Smooth muscle cell (in vitro differentiated cells): ENCODE measurements at regions not wholly inside any gene's neighbourhood (a gene's known extent, or its start where the extent isn't known, plus 50 kb on each side); places are given as distances from the start of the nearest gene placed in this dataset.
A peak's percentile ranks its signal among the peaks of the same experiment; 100 is the strongest.

Source experiments
- DNase-seq: peaks from one replicate; lab custom pipeline; 2025; ENCODE audit not compliant: unreplicated experiment; lab: John Stamatoyannopoulos, UW
- H2AFZ ChIP-seq: fragments of 200-600 bp; sonication (generic); 2 replicates; pipeline ENCODE4 v1.6.0; 2016; ENCODE audit warnings: antibody characterized with exemption, low read depth, mild to moderate bottlenecking
- H3F3A ChIP-seq: fragments of 200-600 bp; sonication (generic); 2 replicates; pipeline ENCODE4 v1.6.0; 2017; ENCODE audit warnings: antibody characterized with exemption, low read depth
- H3K27ac ChIP-seq: fragments of 200-600 bp; sonication (generic); 2 replicates; pipeline ENCODE4 v1.5.1; 2016; ENCODE audit warnings: low read depth, mild to moderate bottlenecking
- H3K27me3 ChIP-seq: fragments of 200-600 bp; sonication (generic); 2 replicates; pipeline ENCODE4 v1.6.1; 2016; ENCODE audit warnings: low read depth, mild to moderate bottlenecking
- H3K36me3 ChIP-seq: fragments of 200-600 bp; sonication (generic); 2 replicates; pipeline ENCODE4 v1.5.1; 2016; ENCODE audit warnings: low read depth
- H3K4me1 ChIP-seq: fragments of 200-600 bp; sonication (generic); 2 replicates; pipeline ENCODE4 v1.5.1; 2016; ENCODE audit warnings: low read depth
- H3K4me2 ChIP-seq: fragments of 200-600 bp; sonication (generic); 2 replicates; pipeline ENCODE4 v1.6.0; 2016; ENCODE audit warnings: mild to moderate bottlenecking
- H3K4me3 ChIP-seq: fragments of 200-600 bp; sonication (generic); 2 replicates; pipeline ENCODE4 v1.5.1; 2016; ENCODE audit warnings: mild to moderate bottlenecking
- H3K79me2 ChIP-seq: fragments of 200-600 bp; sonication (generic); 2 replicates; pipeline ENCODE4 v1.6.0; 2016; ENCODE audit warnings: low read depth, mild to moderate bottlenecking
- H3K9ac ChIP-seq: fragments of 200-600 bp; sonication (generic); 2 replicates; pipeline ENCODE4 v1.6.0; 2016; ENCODE audit warnings: low read depth
- H3K9me3 ChIP-seq: fragments of 200-600 bp; sonication (generic); replicated peaks from 2 replicates; pipeline ENCODE4 v1.5.1; 2016; ENCODE audit warnings: low read depth
- H4K20me1 ChIP-seq: fragments of 200-600 bp; sonication (generic); 2 replicates; pipeline ENCODE4 v1.6.0; 2016; ENCODE audit warnings: low read depth
- WGBS: methylation state at CpG from one replicate; pipeline ENCODE4 v1.1.7; 2016; ENCODE audit warnings: low lambda C conversion rate; 5-methylcytosine and 5-hydroxymethylcytosine counted together
- TF ChIP-seq, protein P1 (sequence below): fragments of 200-600 bp; sonication (generic); IDR thresholded peaks from 2 replicates; pipeline ENCODE4 v1.5.1; 2017; ENCODE audit warnings: borderline replicate concordance, mild to moderate bottlenecking, antibody characterized with exemption; ENCODE audit not compliant: insufficient read depth, poor library complexity, severe bottlenecking

DNA sequence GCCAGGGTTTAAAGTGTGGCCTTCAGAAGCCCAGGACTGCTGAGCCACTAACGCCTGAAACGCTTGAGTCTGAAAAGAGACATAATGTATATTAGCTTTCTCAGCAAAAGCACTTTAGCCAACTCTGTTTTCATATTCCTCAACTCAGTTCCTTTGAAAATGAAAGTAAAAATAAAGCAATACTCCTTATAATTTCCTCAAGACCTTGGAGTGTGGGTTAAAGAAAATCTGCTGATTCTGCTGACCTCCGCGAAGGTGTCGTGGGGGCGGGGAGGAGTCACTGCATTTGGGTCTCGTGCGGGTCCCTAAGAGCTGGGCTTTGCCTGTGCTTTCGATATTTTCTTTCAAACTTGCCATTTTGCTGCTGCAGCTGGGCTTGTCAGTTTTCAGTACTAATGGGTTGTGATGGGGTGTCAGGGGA, 142.2 kb upstream of the ARID1B start:
- Histone ChIP-seq H3K79me2 (no peaks in the 10 kb centered on the region), H3K4me2 (peak overlapping the region; percentile 44), H3K4me1 (no peaks in the 10 kb centered on the region), H3K4me3 (no peak overlapping the region), H4K20me1 (no peaks in the 10 kb centered on the region), H3K36me3 (no peaks in the 10 kb centered on the region), H3F3A (no peaks in the 10 kb centered on the region), H3K27me3 (no peaks in the 10 kb centered on the region), H3K9ac (no peak overlapping the region), H2AFZ (peak overlapping the region; percentile 71), H3K27ac (no peak overlapping the region), H3K9me3 (no peaks in the 10 kb centered on the region)
- TF ChIP-seq, protein P1, sequence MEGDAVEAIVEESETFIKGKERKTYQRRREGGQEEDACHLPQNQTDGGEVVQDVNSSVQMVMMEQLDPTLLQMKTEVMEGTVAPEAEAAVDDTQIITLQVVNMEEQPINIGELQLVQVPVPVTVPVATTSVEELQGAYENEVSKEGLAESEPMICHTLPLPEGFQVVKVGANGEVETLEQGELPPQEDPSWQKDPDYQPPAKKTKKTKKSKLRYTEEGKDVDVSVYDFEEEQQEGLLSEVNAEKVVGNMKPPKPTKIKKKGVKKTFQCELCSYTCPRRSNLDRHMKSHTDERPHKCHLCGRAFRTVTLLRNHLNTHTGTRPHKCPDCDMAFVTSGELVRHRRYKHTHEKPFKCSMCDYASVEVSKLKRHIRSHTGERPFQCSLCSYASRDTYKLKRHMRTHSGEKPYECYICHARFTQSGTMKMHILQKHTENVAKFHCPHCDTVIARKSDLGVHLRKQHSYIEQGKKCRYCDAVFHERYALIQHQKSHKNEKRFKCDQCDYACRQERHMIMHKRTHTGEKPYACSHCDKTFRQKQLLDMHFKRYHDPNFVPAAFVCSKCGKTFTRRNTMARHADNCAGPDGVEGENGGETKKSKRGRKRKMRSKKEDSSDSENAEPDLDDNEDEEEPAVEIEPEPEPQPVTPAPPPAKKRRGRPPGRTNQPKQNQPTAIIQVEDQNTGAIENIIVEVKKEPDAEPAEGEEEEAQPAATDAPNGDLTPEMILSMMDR, result no peak
- WGBS, result 85% methylated on average over 9 of the region's 9 CpGs
- DNase-seq, result no peak

DNA sequence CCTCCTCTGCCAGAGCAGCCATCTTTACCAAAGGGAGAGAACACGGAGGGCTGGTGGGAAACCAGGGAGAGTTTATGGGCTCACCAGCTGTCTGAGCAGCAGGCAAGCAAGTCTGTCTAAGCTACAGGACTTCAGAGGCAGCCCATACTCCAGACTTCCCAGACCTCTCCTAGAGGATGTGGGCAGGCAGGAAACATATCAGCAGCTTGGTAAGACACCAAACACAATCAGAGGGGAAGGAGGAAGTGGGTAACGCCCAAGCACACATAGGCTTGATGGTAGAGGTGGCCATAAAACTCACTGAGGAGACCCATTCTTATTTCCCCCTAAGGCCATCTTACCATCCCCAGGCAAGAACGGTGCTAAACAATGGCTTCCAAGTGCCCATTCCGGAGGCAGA, 143.1 kb upstream of the ARID1B start:
- Histone ChIP-seq H3K4me1 (no peaks in the 10 kb centered on the region), H3K4me3 (no peak overlapping the region), H2AFZ (no peak overlapping the region), H3K36me3 (no peaks in the 10 kb centered on the region), H3F3A (no peaks in the 10 kb centered on the region), H3K27ac (no peak overlapping the region), H4K20me1 (no peaks in the 10 kb centered on the region), H3K9me3 (no peaks in the 10 kb centered on the region), H3K9ac (no peak overlapping the region), H3K4me2 (no peak overlapping the region), H3K79me2 (no peaks in the 10 kb centered on the region), H3K27me3 (no peaks in the 10 kb centered on the region)
- TF ChIP-seq, protein P1, result no peak
- 94% methylated on average over 4 of the region's 4 CpGs for WGBS
- no peak for DNase-seq

DNA sequence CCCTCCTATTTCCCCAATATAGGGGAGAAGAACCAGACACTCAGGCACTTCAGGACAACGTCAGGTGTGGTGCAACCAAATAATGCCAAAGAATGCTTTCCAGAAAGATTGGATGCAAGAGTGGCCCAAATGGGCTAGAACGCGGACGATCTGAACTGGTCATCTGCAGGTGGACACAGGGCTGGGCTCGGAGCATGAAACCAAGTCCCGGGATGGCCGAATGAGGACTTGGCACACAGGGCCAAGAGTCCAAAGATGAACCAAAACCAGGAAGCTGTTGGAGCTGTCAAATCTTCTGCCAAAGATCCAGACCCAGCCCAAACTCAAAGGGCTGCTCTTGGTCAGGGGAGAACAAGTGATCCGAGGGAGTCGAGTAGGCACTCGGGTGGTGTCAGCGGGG, 143.9 kb upstream of the ARID1B start:
- H2AFZ ChIP-seq, result no peak overlapping the region
- DNase-seq, result no peak
- H3K4me2 ChIP-seq, result no peak overlapping the region
- H3F3A ChIP-seq, result no peaks in the 10 kb centered on the region
- H3K27me3 ChIP-seq, result no peaks in the 10 kb centered on the region
- WGBS, result 92% methylated on average over 11 of the region's 11 CpGs
- H3K4me1 ChIP-seq, result no peaks in the 10 kb centered on the region
- H4K20me1 ChIP-seq, result no peaks in the 10 kb centered on the region
- TF ChIP-seq, protein P1, result no peak
- H3K9ac ChIP-seq, result no peak overlapping the region
- H3K9me3 ChIP-seq, result no peaks in the 10 kb centered on the region
- H3K36me3 ChIP-seq, result no peaks in the 10 kb centered on the region
- H3K27ac ChIP-seq, result no peak overlapping the region
- H3K4me3 ChIP-seq, result no peak overlapping the region
- no peaks in the 10 kb centered on the region for H3K79me2 ChIP-seq

DNA sequence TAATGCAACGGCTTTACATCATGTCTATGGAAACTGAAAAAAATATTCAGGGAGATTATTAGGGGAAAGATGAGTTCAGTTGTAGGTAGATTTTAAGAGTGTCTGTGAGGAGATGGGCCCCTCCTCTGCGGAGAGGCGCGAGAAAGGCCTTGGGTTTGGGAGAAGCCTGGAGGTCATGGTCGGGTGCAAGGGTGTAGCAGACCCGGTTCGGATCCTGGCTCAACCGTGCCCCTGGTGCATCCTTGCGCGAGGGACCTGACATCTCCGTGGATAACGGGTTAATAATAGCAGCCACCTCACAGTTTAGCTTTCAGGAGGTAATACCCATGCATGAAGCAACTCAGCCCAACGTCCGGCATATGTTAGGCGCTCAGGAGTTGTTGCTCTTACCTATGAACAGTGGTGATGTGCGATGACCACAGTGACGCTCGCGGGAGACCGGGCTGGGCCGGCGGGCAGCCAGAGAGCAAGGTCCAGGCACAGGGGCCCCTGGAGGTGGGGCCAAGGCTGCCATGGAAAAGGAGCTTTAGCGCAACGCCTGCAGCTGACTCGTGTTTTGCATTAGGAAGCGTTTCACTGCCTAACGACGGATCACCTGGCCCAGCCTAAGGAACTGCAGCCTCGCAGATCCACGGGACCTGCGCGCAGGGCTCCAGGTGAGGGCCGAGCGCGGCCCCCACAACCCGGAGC, 146.4 kb upstream of the ARID1B start:
- H3F3A ChIP-seq, result no peaks in the 10 kb centered on the region
- no peaks in the 10 kb centered on the region for H3K9me3 ChIP-seq
- WGBS, result 95% methylated on average over 36 of the region's 36 CpGs
- H3K4me2 ChIP-seq, result no peak overlapping the region
- no peak overlapping the region for H3K27ac ChIP-seq
- H3K4me3 ChIP-seq, result no peak overlapping the region
- H3K9ac ChIP-seq, result no peak overlapping the region
- no peaks in the 10 kb centered on the region for H3K36me3 ChIP-seq
- H3K27me3 ChIP-seq, result no peaks in the 10 kb centered on the region
- no peaks in the 10 kb centered on the region for H3K4me1 ChIP-seq
- H2AFZ ChIP-seq, result no peak overlapping the region
- DNase-seq, result no peak
- H3K79me2 ChIP-seq, result no peaks in the 10 kb centered on the region
- TF ChIP-seq, protein P1, result no peak
- no peaks in the 10 kb centered on the region for H4K20me1 ChIP-seq
